ENCODE measurements at regions not wholly inside any gene's neighbourhood (a gene's known extent, or its start where the extent isn't known, plus 50 kb on each side); places are given as distances from the start of the nearest gene placed in this dataset.

DNA sequence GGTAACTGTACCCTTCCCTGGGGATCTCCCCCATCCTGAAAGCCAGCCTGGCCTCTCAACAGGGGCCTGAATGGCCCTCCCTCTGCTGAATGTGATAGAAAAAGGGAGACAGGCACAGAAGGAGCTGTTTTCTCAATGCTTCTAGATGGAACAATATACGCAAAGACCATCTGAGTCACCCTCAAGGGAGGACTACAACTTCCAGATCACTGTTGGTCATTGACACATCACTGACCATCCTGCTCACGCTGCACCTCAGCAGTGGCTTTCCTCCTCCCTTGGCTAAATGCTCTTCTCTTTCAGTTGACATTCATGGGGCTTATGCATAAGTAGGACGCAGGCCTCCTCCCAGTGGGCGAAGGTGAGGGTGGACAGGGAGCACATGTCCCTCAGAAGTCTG, 112.2 kb upstream of the SHB start:
- TF ChIP-seq EP300 (IDR thresholded peaks at IDR 0.05) (no peak), POLR2A (IDR thresholded peaks at IDR 0.05) (no peak), POLR2AphosphoS5 (IDR thresholded peaks at IDR 0.05) (no peak)
- TF ChIP-seq, protein P1, sequence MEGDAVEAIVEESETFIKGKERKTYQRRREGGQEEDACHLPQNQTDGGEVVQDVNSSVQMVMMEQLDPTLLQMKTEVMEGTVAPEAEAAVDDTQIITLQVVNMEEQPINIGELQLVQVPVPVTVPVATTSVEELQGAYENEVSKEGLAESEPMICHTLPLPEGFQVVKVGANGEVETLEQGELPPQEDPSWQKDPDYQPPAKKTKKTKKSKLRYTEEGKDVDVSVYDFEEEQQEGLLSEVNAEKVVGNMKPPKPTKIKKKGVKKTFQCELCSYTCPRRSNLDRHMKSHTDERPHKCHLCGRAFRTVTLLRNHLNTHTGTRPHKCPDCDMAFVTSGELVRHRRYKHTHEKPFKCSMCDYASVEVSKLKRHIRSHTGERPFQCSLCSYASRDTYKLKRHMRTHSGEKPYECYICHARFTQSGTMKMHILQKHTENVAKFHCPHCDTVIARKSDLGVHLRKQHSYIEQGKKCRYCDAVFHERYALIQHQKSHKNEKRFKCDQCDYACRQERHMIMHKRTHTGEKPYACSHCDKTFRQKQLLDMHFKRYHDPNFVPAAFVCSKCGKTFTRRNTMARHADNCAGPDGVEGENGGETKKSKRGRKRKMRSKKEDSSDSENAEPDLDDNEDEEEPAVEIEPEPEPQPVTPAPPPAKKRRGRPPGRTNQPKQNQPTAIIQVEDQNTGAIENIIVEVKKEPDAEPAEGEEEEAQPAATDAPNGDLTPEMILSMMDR (IDR thresholded peaks at IDR 0.05) = no peak
- Histone ChIP-seq H3K4me1 (peaks cover 4% of the 10 kb centered on the region), H3K27me3 (no peaks in the 10 kb centered on the region), H3K4me3 (no peak overlapping the region), H3K36me3 (no peaks in the 10 kb centered on the region), H3K27ac (no peak overlapping the region), H3K9me3 (no peaks in the 10 kb centered on the region)
- no peak for DNase-seq (ENCODE audit: low spot score in 2 of 2)
- 96% methylated on average over 4 of the region's 4 CpGs for WGBS

DNA sequence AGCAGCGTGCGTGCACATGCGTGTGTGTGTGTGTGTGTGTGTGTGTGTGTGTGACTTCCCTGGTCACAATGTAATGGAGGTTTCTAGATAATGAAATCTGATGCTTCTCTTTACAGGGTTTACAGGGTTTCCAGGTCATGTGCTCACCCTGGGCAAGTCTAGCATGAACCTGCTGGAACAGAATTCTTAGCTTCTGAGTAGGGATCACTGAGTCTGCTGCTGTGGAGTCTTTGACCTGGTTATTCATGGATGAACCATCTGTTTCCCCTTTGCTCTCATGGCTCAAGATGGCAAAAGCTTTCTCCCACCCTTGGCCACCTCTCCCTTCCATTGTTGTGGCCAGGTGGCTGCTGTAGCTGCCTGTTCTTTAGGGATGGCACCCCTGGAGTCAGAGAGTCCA, 111.6 kb upstream of the SHB start:
- Histone ChIP-seq H3K4me1 (peaks cover 4% of the 10 kb centered on the region), H3K27ac (no peak overlapping the region), H3K36me3 (no peaks in the 10 kb centered on the region), H3K9me3 (no peaks in the 10 kb centered on the region), H3K27me3 (no peaks in the 10 kb centered on the region), H3K4me3 (no peak overlapping the region)
- 75% methylated on average over 3 of the region's 3 CpGs for WGBS
- TF ChIP-seq POLR2A (IDR thresholded peaks at IDR 0.05) (no peak), POLR2AphosphoS5 (IDR thresholded peaks at IDR 0.05) (no peak), EP300 (IDR thresholded peaks at IDR 0.05) (no peak)
- TF ChIP-seq, protein P1 (IDR thresholded peaks at IDR 0.05) = no peak
- no peak for DNase-seq (ENCODE audit: low spot score in 2 of 2)

DNA sequence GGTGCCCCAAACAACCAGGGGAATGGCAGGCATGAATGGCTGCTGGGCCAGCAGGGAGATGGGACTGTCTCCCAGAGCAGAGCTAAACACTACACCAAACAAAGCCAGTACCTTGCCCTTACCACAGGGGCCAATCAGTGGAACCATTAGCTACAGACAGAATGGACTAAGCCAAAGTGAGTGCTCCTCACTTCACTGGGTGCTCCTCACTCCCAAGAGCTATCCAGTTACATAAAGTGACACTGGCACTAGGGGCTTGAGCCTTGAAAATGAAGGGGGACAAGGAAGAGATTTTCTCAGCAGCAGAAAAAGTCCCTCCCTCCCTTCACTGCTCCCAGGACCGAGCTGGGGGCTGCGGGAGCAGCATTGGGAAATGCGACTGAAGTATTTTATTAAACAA, 110.9 kb upstream of the SHB start:
- H3K9me3 ChIP-seq = no peaks in the 10 kb centered on the region
- 92% methylated on average over 3 of the region's 3 CpGs for WGBS
- H3K27me3 ChIP-seq = no peaks in the 10 kb centered on the region
- peaks cover 4% of the 10 kb centered on the region for H3K4me1 ChIP-seq
- no peak overlapping the region for H3K27ac ChIP-seq
- DNase-seq (ENCODE audit: low spot score in 2 of 2) = no peak
- H3K36me3 ChIP-seq = no peaks in the 10 kb centered on the region
- TF ChIP-seq POLR2AphosphoS5 (IDR thresholded peaks at IDR 0.05) (no peak), EP300 (IDR thresholded peaks at IDR 0.05) (no peak), POLR2A (IDR thresholded peaks at IDR 0.05) (no peak)
- TF ChIP-seq, protein P1 (IDR thresholded peaks at IDR 0.05) = no peak
- H3K4me3 ChIP-seq = no peak overlapping the region

DNA sequence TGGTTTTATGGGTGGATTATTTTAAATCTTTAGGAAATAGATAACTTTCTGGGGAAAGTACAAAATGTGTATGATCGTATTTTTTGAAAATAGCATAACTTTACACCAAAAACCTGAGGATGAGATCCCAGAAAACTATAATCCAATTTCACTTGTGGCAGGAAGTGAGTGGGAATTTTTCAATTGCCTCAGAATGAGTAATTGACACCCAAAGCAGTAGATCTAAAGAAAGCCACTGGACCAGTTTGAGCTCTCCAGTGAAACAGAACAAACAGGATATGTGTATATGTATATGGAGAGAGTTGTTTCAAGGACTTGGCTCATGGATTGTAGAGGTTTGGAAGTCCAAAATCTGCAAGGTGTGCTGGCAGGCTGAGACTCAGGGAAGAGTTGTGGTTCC, 109.2 kb upstream of the SHB start:
- Histone ChIP-seq H3K9me3 (no peaks in the 10 kb centered on the region), H3K27ac (no peak overlapping the region), H3K36me3 (no peaks in the 10 kb centered on the region), H3K4me1 (peaks cover 4% of the 10 kb centered on the region), H3K27me3 (no peaks in the 10 kb centered on the region), H3K4me3 (no peak overlapping the region)
- no peak for DNase-seq (ENCODE audit: low spot score in 2 of 2)
- no peak for TF ChIP-seq POLR2AphosphoS5 (IDR thresholded peaks at IDR 0.05)
- 60% methylated on average over 1 of the region's 1 CpG for WGBS

DNA sequence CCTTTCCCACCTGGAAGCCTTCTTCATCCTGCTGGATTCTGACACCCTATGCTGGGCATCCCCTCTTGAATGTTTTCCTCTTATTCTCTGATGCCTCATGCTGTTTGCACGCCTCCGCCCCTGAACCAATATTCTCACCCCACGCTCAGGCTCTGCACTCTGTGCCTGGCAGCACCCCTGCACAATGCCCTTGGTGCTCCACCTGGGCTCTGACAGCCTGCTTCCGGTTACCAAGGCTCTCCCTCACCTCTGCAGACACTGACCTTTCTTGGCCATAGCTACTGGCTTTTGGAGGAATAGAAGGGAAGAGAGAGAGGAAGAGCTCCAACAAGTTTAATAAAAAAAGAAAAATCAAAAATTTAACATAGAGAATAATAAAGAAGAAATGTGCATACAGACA, 108.7 kb upstream of the SHB start:
- Histone ChIP-seq H3K9me3 (no peaks in the 10 kb centered on the region), H3K27ac (no peak overlapping the region), H3K4me1 (peaks cover 4% of the 10 kb centered on the region), H3K27me3 (no peaks in the 10 kb centered on the region), H3K36me3 (no peaks in the 10 kb centered on the region), H3K4me3 (no peak overlapping the region)
- WGBS = 90% methylated on average over 4 of the region's 4 CpGs
- no peak for TF ChIP-seq POLR2AphosphoS5 (IDR thresholded peaks at IDR 0.05)
- TF ChIP-seq, protein P1 (IDR thresholded peaks at IDR 0.05) = no peak
- no peak for DNase-seq (ENCODE audit: low spot score in 2 of 2)

DNA sequence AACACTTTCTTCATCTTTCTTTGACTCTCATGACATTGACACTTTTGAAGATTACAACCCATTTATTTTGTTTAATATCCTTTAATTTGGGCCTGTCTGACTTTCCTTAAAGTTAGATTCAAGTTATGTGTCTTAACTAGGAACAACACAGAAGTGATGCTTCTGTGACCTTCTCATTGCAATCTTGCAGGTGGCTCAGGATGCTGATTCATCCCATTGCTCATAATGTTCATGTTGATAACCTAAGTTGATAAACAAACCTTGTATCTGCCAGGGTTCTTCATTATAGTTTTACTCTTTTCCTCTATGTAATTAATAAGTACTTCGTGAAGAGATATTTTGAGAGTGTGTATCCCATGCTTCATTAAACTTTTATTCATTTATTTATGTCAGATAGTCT, 107.2 kb upstream of the SHB start:
- Histone ChIP-seq H3K4me3 (no peak overlapping the region), H3K36me3 (no peaks in the 10 kb centered on the region), H3K4me1 (peaks cover 4% of the 10 kb centered on the region), H3K27ac (no peak overlapping the region), H3K9me3 (no peaks in the 10 kb centered on the region), H3K27me3 (no peaks in the 10 kb centered on the region)
- no peak for TF ChIP-seq EP300 (IDR thresholded peaks at IDR 0.05)
- TF ChIP-seq POLR2AphosphoS5 (IDR thresholded peaks at IDR 0.05) = no peak
- TF ChIP-seq, protein P1 (IDR thresholded peaks at IDR 0.05) = no peak
- no peak for TF ChIP-seq POLR2A (IDR thresholded peaks at IDR 0.05)
- no peak for DNase-seq (ENCODE audit: low spot score in 2 of 2)
- WGBS = 78% methylated on average over 1 of the region's 1 CpG
